Upper lobe of left lung (tissue), 4 donors: ENCODE measurements at regions not wholly inside any gene's neighbourhood (a gene's known extent, or its start where the extent isn't known, plus 50 kb on each side); places are given as distances from the start of the nearest gene placed in this dataset.

ENCODE experiments used
- CTCF ChIP-seq, 6 experiments: fragments of 450-650 bp in 4 of 6; fragments of 200-600 bp in 2 of 6; sonication (generic) in 2 of 6; IDR thresholded peaks; one replicate each; pipeline ENCODE4 v1.5.1; 2016 to 2019; ENCODE audit warnings: antibody characterized with exemption in 6 of 6
- POLR2AphosphoS5 ChIP-seq, 2 donors: sonication (generic); formaldehyde crosslinking; IDR thresholded peaks; one replicate each; pipeline ENCODE4 v1.5.1; 2017; ENCODE audit warnings: antibody characterized with exemption in 2 of 2

GRCh38 chr6:139790527-139790926 lies 416.1 kb upstream of the CITED2 start:
- TF ChIP-seq CTCF (IDR thresholded peaks at IDR 0.05), result no peak
- no peak for TF ChIP-seq POLR2AphosphoS5 (IDR thresholded peaks at IDR 0.05)
